ENCODE measurements at regions not wholly inside any gene's neighbourhood (a gene's known extent, or its start where the extent isn't known, plus 50 kb on each side); places are given as distances from the start of the nearest gene placed in this dataset.

- Histone ChIP-seq H3K27ac (ENCODE audit: low read length) (no peak overlapping the region), H3K4me2 (ENCODE audit: low read depth, low read length, poor library complexity, severe bottlenecking) (no peak overlapping the region), H3K9me3 (ENCODE audit: low read length) (no peaks in the 10 kb centered on the region), H3K79me2 (ENCODE audit: low read length) (no peaks in the 10 kb centered on the region), H3K27me3 (ENCODE audit: low read length) (no peaks in the 10 kb centered on the region), H4K20me1 (ENCODE audit: insufficient read depth, low read depth, low read length) (no peaks in the 10 kb centered on the region), H3K4me3 (ENCODE audit: low read length) (no peak overlapping the region), H3K4me1 (ENCODE audit: low read length) (no peaks in the 10 kb centered on the region), H3K9ac (ENCODE audit: low read length) (no peak overlapping the region), H3K9me2 (replicated peaks; ENCODE audit: insufficient read depth, low read length) (no peaks in the 10 kb centered on the region), H3K36me3 (ENCODE audit: insufficient read depth, low read length) (no peaks in the 10 kb centered on the region), H2AFZ (ENCODE audit: low read length) (no peak overlapping the region)
- DNase-seq = no peak
Observed at GRCh38 chr2:128439031-128439790, 120.5 kb upstream of the HS6ST1 start.

GRCh38 chr2:128439791-128440665 is 121.4 kb upstream of the HS6ST1 start:
- H3K4me2 ChIP-seq (ENCODE audit: low read depth, low read length, poor library complexity, severe bottlenecking) = no peak overlapping the region
- H3K9ac ChIP-seq (ENCODE audit: low read length) = no peak overlapping the region
- no peak overlapping the region for H2AFZ ChIP-seq (ENCODE audit: low read length)
- H3K27ac ChIP-seq (ENCODE audit: low read length) = no peak overlapping the region
- no peaks in the 10 kb centered on the region for H3K27me3 ChIP-seq (ENCODE audit: low read length)
- H3K4me3 ChIP-seq (ENCODE audit: low read length) = no peak overlapping the region
- no peaks in the 10 kb centered on the region for H3K9me2 ChIP-seq (replicated peaks; ENCODE audit: insufficient read depth, low read length)
- no peaks in the 10 kb centered on the region for H3K79me2 ChIP-seq (ENCODE audit: low read length)
- no peaks in the 10 kb centered on the region for H3K9me3 ChIP-seq (ENCODE audit: low read length)
- no peaks in the 10 kb centered on the region for H4K20me1 ChIP-seq (ENCODE audit: insufficient read depth, low read depth, low read length)
- no peaks in the 10 kb centered on the region for H3K36me3 ChIP-seq (ENCODE audit: insufficient read depth, low read length)
- DNase-seq = no peak
- no peaks in the 10 kb centered on the region for H3K4me1 ChIP-seq (ENCODE audit: low read length)

GRCh38 chr2:128440666-128441340 is 122.1 kb upstream of the HS6ST1 start:
- no peaks in the 10 kb centered on the region for H3K79me2 ChIP-seq (ENCODE audit: low read length)
- no peak overlapping the region for H3K4me2 ChIP-seq (ENCODE audit: low read depth, low read length, poor library complexity, severe bottlenecking)
- no peaks in the 10 kb centered on the region for H3K36me3 ChIP-seq (ENCODE audit: insufficient read depth, low read length)
- H3K9me2 ChIP-seq (replicated peaks; ENCODE audit: insufficient read depth, low read length) = no peaks in the 10 kb centered on the region
- no peak overlapping the region for H3K9ac ChIP-seq (ENCODE audit: low read length)
- no peaks in the 10 kb centered on the region for H3K4me1 ChIP-seq (ENCODE audit: low read length)
- H4K20me1 ChIP-seq (ENCODE audit: insufficient read depth, low read depth, low read length) = no peaks in the 10 kb centered on the region
- no peak overlapping the region for H2AFZ ChIP-seq (ENCODE audit: low read length)
- no peak for DNase-seq
- H3K27ac ChIP-seq (ENCODE audit: low read length) = no peak overlapping the region
- H3K9me3 ChIP-seq (ENCODE audit: low read length) = no peaks in the 10 kb centered on the region
- no peak overlapping the region for H3K4me3 ChIP-seq (ENCODE audit: low read length)
- H3K27me3 ChIP-seq (ENCODE audit: low read length) = no peaks in the 10 kb centered on the region

GRCh38 chr2:128441341-128442052 is 122.8 kb upstream of the HS6ST1 start:
- H3K79me2 ChIP-seq (ENCODE audit: low read length) = no peaks in the 10 kb centered on the region
- H3K9me3 ChIP-seq (ENCODE audit: low read length) = no peaks in the 10 kb centered on the region
- DNase-seq = no peak
- no peaks in the 10 kb centered on the region for H3K9me2 ChIP-seq (replicated peaks; ENCODE audit: insufficient read depth, low read length)
- no peak overlapping the region for H3K27ac ChIP-seq (ENCODE audit: low read length)
- no peak overlapping the region for H3K4me3 ChIP-seq (ENCODE audit: low read length)
- no peak overlapping the region for H2AFZ ChIP-seq (ENCODE audit: low read length)
- H3K27me3 ChIP-seq (ENCODE audit: low read length) = no peaks in the 10 kb centered on the region
- H3K9ac ChIP-seq (ENCODE audit: low read length) = no peak overlapping the region
- no peaks in the 10 kb centered on the region for H3K4me1 ChIP-seq (ENCODE audit: low read length)
- H4K20me1 ChIP-seq (ENCODE audit: insufficient read depth, low read depth, low read length) = no peaks in the 10 kb centered on the region
- no peaks in the 10 kb centered on the region for H3K36me3 ChIP-seq (ENCODE audit: insufficient read depth, low read length)
- H3K4me2 ChIP-seq (ENCODE audit: low read depth, low read length, poor library complexity, severe bottlenecking) = no peak overlapping the region

GRCh38 chr2:128442053-128442751 is 123.5 kb upstream of the HS6ST1 start:
- Histone ChIP-seq H3K27ac (ENCODE audit: low read length) (no peak overlapping the region), H2AFZ (ENCODE audit: low read length) (no peak overlapping the region), H3K9ac (ENCODE audit: low read length) (no peak overlapping the region), H3K79me2 (ENCODE audit: low read length) (no peaks in the 10 kb centered on the region), H3K27me3 (ENCODE audit: low read length) (no peaks in the 10 kb centered on the region), H3K4me2 (ENCODE audit: low read depth, low read length, poor library complexity, severe bottlenecking) (no peak overlapping the region), H3K4me3 (ENCODE audit: low read length) (no peak overlapping the region), H4K20me1 (ENCODE audit: insufficient read depth, low read depth, low read length) (no peaks in the 10 kb centered on the region), H3K9me3 (ENCODE audit: low read length) (no peaks in the 10 kb centered on the region), H3K36me3 (ENCODE audit: insufficient read depth, low read length) (no peaks in the 10 kb centered on the region), H3K9me2 (replicated peaks; ENCODE audit: insufficient read depth, low read length) (no peaks in the 10 kb centered on the region), H3K4me1 (ENCODE audit: low read length) (no peaks in the 10 kb centered on the region)
- no peak for DNase-seq

GRCh38 chr2:128442891-128443302 is 124.2 kb upstream of the HS6ST1 start:
- H3K9me2 ChIP-seq (replicated peaks; ENCODE audit: insufficient read depth, low read length) = no peaks in the 10 kb centered on the region
- H3K9ac ChIP-seq (ENCODE audit: low read length) = no peak overlapping the region
- no peak for DNase-seq
- no peaks in the 10 kb centered on the region for H3K4me1 ChIP-seq (ENCODE audit: low read length)
- H3K27ac ChIP-seq (ENCODE audit: low read length) = no peak overlapping the region
- no peak overlapping the region for H3K4me3 ChIP-seq (ENCODE audit: low read length)
- no peak overlapping the region for H3K4me2 ChIP-seq (ENCODE audit: low read depth, low read length, poor library complexity, severe bottlenecking)
- no peak overlapping the region for H2AFZ ChIP-seq (ENCODE audit: low read length)
- H3K79me2 ChIP-seq (ENCODE audit: low read length) = no peaks in the 10 kb centered on the region
- H3K27me3 ChIP-seq (ENCODE audit: low read length) = no peaks in the 10 kb centered on the region
- no peaks in the 10 kb centered on the region for H3K36me3 ChIP-seq (ENCODE audit: insufficient read depth, low read length)
- H3K9me3 ChIP-seq (ENCODE audit: low read length) = no peaks in the 10 kb centered on the region
- H4K20me1 ChIP-seq (ENCODE audit: insufficient read depth, low read depth, low read length) = no peaks in the 10 kb centered on the region

GRCh38 chr2:128444121-128444771 is 125.6 kb upstream of the HS6ST1 start:
- DNase-seq = no peak
- no peaks in the 10 kb centered on the region for H3K27me3 ChIP-seq (ENCODE audit: low read length)

More at GRCh38 chr2:128444121-128444771, 125.6 kb upstream of the HS6ST1 start:
- no peaks in the 10 kb centered on the region for H3K79me2 ChIP-seq (ENCODE audit: low read length)
- no peak overlapping the region for H3K4me2 ChIP-seq (ENCODE audit: low read depth, low read length, poor library complexity, severe bottlenecking)
- no peaks in the 10 kb centered on the region for H4K20me1 ChIP-seq (ENCODE audit: insufficient read depth, low read depth, low read length)
- H3K4me3 ChIP-seq (ENCODE audit: low read length) = no peak overlapping the region
- no peak overlapping the region for H3K27ac ChIP-seq (ENCODE audit: low read length)
- H2AFZ ChIP-seq (ENCODE audit: low read length) = no peak overlapping the region
- H3K36me3 ChIP-seq (ENCODE audit: insufficient read depth, low read length) = no peaks in the 10 kb centered on the region
- no peaks in the 10 kb centered on the region for H3K9me2 ChIP-seq (replicated peaks; ENCODE audit: insufficient read depth, low read length)
- no peak overlapping the region for H3K9ac ChIP-seq (ENCODE audit: low read length)
- H3K9me3 ChIP-seq (ENCODE audit: low read length) = no peaks in the 10 kb centered on the region
- H3K4me1 ChIP-seq (ENCODE audit: low read length) = no peaks in the 10 kb centered on the region
